ENCODE measurements at regions not wholly inside any gene's neighbourhood (a gene's known extent, or its start where the extent isn't known, plus 50 kb on each side); places are given as distances from the start of the nearest gene placed in this dataset.
"Not testable (repeated sequence)": the region's sequence is repeated elsewhere in the genome, so short reads cannot be mapped to it uniquely, and the experiment has no call there.

DNA sequence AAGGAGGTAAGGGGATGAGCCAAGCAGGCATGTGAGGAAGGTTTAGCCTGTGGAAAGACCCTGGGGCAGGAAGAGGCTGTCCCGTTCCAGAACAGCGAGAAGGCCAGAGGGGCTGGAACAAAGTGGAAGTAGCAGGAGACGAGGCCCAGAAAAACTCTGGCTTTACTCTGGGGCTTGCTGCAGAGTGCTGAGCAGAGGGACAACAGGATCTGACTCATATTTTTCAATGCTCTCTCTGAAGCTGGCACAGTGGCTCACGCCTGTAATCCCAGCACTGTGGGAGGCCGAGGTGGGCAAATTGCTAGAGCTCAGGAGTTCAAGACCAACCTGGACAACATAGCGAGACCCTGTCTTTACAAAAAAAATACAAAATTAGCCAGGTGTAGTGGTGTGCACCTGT, 52.4 kb upstream of the PAX7 start:
- H3K27ac ChIP-seq (ENCODE audit: low read length): no peak overlapping the region
- intact Hi-C loops (cut with micrococcal nuclease): no loop called here
- no peaks in the 10 kb centered on the region for H3K36me3 Mint-ChIP-seq
- DNase-seq (no peak), ATAC-seq (no peak)
- no peaks in the 10 kb centered on the region for H3K9me3 ChIP-seq (ENCODE audit: control insufficient read depth, insufficient read depth, low read length)
- H3K9me3 Mint-ChIP-seq: no peaks in the 10 kb centered on the region
- H3K4me1 ChIP-seq (ENCODE audit: control insufficient read depth, insufficient read depth, low read length): no peaks in the 10 kb centered on the region
- H3K27ac Mint-ChIP-seq: no peak overlapping the region
- H3K4me1 Mint-ChIP-seq: no peaks in the 10 kb centered on the region
- no peaks in the 10 kb centered on the region for H3K27me3 ChIP-seq (ENCODE audit: control insufficient read depth, insufficient read depth, low read length)
- no peak overlapping the region for H3K4me3 ChIP-seq (ENCODE audit: low read length)
- no peaks in the 10 kb centered on the region for H3K36me3 ChIP-seq (ENCODE audit: control insufficient read depth, insufficient read depth, low read length)
- H3K27me3 Mint-ChIP-seq (ENCODE audit: low read depth in 2 of 2): peaks cover 0 to 3% of the 10 kb centered on the region in 2 donors
- no peak overlapping the region for H3K4me3 Mint-ChIP-seq
- WGBS (ENCODE audit: insufficient coverage): 84% methylated on average over 5 of the region's 6 CpGs
- TF ChIP-seq, protein P1, sequence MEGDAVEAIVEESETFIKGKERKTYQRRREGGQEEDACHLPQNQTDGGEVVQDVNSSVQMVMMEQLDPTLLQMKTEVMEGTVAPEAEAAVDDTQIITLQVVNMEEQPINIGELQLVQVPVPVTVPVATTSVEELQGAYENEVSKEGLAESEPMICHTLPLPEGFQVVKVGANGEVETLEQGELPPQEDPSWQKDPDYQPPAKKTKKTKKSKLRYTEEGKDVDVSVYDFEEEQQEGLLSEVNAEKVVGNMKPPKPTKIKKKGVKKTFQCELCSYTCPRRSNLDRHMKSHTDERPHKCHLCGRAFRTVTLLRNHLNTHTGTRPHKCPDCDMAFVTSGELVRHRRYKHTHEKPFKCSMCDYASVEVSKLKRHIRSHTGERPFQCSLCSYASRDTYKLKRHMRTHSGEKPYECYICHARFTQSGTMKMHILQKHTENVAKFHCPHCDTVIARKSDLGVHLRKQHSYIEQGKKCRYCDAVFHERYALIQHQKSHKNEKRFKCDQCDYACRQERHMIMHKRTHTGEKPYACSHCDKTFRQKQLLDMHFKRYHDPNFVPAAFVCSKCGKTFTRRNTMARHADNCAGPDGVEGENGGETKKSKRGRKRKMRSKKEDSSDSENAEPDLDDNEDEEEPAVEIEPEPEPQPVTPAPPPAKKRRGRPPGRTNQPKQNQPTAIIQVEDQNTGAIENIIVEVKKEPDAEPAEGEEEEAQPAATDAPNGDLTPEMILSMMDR (IDR thresholded peaks at IDR 0.05): no peak

DNA sequence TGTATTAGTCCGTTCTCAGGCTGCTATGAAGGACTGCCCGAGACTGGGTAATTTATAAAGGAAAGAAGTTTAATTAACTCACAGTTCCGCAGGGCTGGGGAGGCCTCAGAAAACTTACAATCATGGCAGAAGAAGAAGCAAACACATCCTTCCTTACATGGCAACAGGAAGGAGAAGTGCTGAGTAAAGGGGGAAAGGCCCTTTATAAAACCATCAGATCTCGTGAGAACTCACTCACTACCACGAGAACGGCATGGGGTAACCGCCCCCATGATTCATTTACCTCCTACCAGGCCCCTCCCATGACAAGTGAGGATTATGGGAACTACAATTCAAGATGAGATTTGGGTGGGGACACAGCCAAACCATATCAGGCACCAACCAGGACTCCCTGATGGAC, 51.4 kb upstream of the PAX7 start:
- DNase-seq; H3K4me3 Mint-ChIP-seq; H3K36me3 Mint-ChIP-seq; ATAC-seq; H3K9me3 Mint-ChIP-seq; H3K27ac Mint-ChIP-seq; H3K4me1 ChIP-seq (ENCODE audit: control insufficient read depth, insufficient read depth, low read length); H3K36me3 ChIP-seq (ENCODE audit: control insufficient read depth, insufficient read depth, low read length); H3K4me3 ChIP-seq (ENCODE audit: low read length); H3K27me3 Mint-ChIP-seq (ENCODE audit: low read depth in 2 of 2); H3K27ac ChIP-seq (ENCODE audit: low read length); H3K9me3 ChIP-seq (ENCODE audit: control insufficient read depth, insufficient read depth, low read length); intact Hi-C loops (cut with micrococcal nuclease); H3K27me3 ChIP-seq (ENCODE audit: control insufficient read depth, insufficient read depth, low read length); H3K4me1 Mint-ChIP-seq: not testable (repeated sequence)
- WGBS (ENCODE audit: insufficient coverage): 79% methylated on average over 2 of the region's 7 CpGs

DNA sequence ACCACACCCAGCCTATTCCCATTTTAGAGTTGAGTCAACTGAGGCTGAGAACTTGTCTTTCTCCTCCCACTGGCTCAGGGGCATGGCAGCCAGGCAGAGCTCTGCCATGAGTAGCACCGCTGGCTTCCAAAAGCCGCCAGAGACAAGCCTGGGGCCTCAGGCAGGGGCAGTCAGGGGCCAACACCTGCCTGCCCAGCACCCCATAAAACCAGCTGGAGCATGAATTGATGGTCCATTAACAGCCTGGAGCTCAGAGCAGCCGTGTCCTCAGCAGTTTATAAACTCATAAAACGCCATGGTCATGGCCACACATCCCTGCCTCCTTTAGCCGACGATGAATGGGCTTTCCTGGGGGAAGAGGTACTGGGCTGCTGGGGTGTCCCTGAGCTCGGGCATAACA, 50.6 kb upstream of the PAX7 start:
- Histone ChIP-seq H3K27ac (ENCODE audit: low read length) (no peak overlapping the region), H3K36me3 (ENCODE audit: control insufficient read depth, insufficient read depth, low read length) (no peaks in the 10 kb centered on the region), H3K9me3 (ENCODE audit: control insufficient read depth, insufficient read depth, low read length) (no peaks in the 10 kb centered on the region), H3K4me3 (ENCODE audit: low read length) (no peak overlapping the region), H3K27me3 (ENCODE audit: control insufficient read depth, insufficient read depth, low read length) (no peaks in the 10 kb centered on the region), H3K4me1 (ENCODE audit: control insufficient read depth, insufficient read depth, low read length) (no peaks in the 10 kb centered on the region)
- TF ChIP-seq, protein P1 (IDR thresholded peaks at IDR 0.05): no peak
- Mint-ChIP-seq H3K9me3 (no peaks in the 10 kb centered on the region), H3K36me3 (no peaks in the 10 kb centered on the region), H3K4me3 (no peak overlapping the region), H3K27ac (no peak overlapping the region), H3K27me3 (ENCODE audit: low read depth in 2 of 2) (peaks cover 0 to 3% of the 10 kb centered on the region in 2 donors), H3K4me1 (no peaks in the 10 kb centered on the region)
- DNase-seq: no peak
- WGBS (ENCODE audit: insufficient coverage): 82% methylated on average over 7 of the region's 7 CpGs
- ATAC-seq: no peak
- intact Hi-C loops (cut with micrococcal nuclease): no loop called here

DNA sequence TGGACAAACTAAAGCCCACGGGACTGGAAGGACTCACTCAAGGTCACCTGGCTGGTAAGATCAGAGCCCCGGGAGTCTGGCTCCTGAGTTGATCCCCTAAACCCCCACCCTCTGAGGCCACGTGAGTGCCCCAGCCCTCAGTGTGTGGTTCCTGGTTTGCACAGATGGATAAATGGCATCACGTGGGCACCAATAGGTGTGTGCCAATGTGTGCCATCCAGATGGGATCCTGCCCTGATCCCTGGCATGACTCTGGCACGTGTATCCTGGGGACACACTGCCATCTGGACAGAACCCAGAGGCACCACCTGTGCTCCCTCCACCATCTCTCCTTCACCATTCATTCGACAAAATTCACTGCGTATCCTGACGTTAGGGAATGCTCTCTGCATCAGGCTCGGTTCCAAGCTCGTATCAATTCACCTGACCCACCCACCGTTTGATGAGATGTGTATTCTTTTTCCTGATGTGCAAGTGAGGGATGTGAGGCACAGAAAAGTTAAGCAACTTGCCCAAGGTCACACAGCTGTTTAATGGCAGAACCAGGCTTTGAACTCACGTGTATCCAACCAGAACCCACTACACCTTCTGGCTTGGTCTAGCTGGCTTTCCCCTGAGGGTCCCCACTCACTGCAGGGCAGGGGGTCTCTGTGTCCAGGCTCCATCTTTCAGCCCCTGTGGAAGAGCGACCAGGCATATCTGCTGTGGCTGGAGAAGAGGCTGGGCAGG, 49.8 kb upstream of the PAX7 start:
- no peaks in the 10 kb centered on the region for H3K9me3 Mint-ChIP-seq
- H3K36me3 ChIP-seq (ENCODE audit: control insufficient read depth, insufficient read depth, low read length): no peaks in the 10 kb centered on the region
- H3K4me3 Mint-ChIP-seq: no peak overlapping the region
- 72% methylated on average over 13 of the region's 13 CpGs for WGBS (ENCODE audit: insufficient coverage)
- H3K4me3 ChIP-seq (ENCODE audit: low read length): no peak overlapping the region
- H3K27ac Mint-ChIP-seq: no peak overlapping the region
- TF ChIP-seq, protein P1 (IDR thresholded peaks at IDR 0.05): no peak
- ATAC-seq (no peak), DNase-seq (no peak)
- no peak overlapping the region for H3K27ac ChIP-seq (ENCODE audit: low read length)
- H3K36me3 Mint-ChIP-seq: no peaks in the 10 kb centered on the region
- intact Hi-C loops (cut with micrococcal nuclease): no loop called here
- no peaks in the 10 kb centered on the region for H3K4me1 Mint-ChIP-seq
- no peaks in the 10 kb centered on the region for H3K27me3 ChIP-seq (ENCODE audit: control insufficient read depth, insufficient read depth, low read length)
- H3K27me3 Mint-ChIP-seq (ENCODE audit: low read depth in 2 of 2): peaks cover 0 to 3% of the 10 kb centered on the region in 2 donors
- no peaks in the 10 kb centered on the region for H3K4me1 ChIP-seq (ENCODE audit: control insufficient read depth, insufficient read depth, low read length)
- no peaks in the 10 kb centered on the region for H3K9me3 ChIP-seq (ENCODE audit: control insufficient read depth, insufficient read depth, low read length)
